Astrocyte of the spinal cord (primary cell): ENCODE measurements at regions not wholly inside any gene's neighbourhood (a gene's known extent, or its start where the extent isn't known, plus 50 kb on each side); places are given as distances from the start of the nearest gene placed in this dataset.

ENCODE experiments used
- DNase-seq: peaks from one replicate; pipeline ENCODE4 v3.0.0; 2011; ENCODE audit warnings: low read depth, low spot score
- H3K4me3 ChIP-seq: 2 replicates; pipeline ENCODE4 v1.5.1; 2011; ENCODE audit warnings: low read depth, mild to moderate bottlenecking, low read length, moderate library complexity
- in situ Hi-C: cut with HindIII; loops from 2 replicates; pipeline ENCODE4 v1.10.0; 2017; ENCODE audit warnings: low sequenced_read_pairs
- TF ChIP-seq, protein P1 (sequence below): IDR thresholded peaks from 2 replicates; pipeline ENCODE4 v1.5.1; 2012; ENCODE audit warnings: low read depth, mild to moderate bottlenecking, low read length, inconsistent platforms

DNA sequence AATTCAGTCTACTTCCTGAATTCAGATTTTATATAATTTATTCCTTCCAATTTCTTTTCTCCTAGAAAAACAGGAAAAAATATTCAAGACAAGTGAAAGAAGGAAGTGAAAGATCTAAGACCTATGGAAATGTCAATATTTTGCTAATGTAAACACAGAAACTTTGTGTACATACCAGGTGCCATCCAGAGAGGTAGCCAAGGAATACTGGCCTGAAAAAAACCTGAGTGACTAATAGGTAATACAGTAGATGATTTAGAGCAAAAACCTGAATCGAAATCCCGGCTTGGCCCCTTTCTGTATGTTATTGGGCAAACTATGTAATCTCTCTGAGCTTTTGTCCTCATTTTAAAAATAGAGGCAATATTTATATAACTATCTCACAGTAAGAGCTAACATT is 59.2 kb upstream of the FSHB start:
- TF ChIP-seq, protein P1, sequence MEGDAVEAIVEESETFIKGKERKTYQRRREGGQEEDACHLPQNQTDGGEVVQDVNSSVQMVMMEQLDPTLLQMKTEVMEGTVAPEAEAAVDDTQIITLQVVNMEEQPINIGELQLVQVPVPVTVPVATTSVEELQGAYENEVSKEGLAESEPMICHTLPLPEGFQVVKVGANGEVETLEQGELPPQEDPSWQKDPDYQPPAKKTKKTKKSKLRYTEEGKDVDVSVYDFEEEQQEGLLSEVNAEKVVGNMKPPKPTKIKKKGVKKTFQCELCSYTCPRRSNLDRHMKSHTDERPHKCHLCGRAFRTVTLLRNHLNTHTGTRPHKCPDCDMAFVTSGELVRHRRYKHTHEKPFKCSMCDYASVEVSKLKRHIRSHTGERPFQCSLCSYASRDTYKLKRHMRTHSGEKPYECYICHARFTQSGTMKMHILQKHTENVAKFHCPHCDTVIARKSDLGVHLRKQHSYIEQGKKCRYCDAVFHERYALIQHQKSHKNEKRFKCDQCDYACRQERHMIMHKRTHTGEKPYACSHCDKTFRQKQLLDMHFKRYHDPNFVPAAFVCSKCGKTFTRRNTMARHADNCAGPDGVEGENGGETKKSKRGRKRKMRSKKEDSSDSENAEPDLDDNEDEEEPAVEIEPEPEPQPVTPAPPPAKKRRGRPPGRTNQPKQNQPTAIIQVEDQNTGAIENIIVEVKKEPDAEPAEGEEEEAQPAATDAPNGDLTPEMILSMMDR = no peak
- no peak for DNase-seq
- in situ Hi-C loops = no loop called here

DNA sequence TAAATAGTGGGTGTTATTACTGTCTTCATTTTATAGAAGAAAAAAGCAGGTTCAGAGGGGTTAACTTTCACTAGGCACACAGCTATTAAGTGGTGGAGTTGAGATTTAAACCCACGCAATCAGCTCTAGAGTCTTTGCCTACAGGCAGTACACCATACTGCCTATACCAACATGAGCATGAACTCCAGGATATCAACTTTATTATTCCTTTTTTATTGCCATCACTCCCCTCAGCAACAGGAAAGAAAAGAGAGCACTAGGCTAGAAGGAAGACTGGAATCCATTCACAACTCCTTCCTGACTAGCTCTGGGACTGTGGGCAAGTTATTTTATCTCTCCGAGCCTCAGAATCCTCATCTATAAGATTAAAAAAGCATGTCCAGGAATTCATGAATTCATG is 58.7 kb upstream of the FSHB start:
- no peak for DNase-seq
- in situ Hi-C loops = no loop called here
- no peak overlapping the region for H3K4me3 ChIP-seq
- TF ChIP-seq, protein P1 = no peak

More for the DNA sequence above, 59.2 kb upstream of the FSHB start:
- no peak overlapping the region for H3K4me3 ChIP-seq

DNA sequence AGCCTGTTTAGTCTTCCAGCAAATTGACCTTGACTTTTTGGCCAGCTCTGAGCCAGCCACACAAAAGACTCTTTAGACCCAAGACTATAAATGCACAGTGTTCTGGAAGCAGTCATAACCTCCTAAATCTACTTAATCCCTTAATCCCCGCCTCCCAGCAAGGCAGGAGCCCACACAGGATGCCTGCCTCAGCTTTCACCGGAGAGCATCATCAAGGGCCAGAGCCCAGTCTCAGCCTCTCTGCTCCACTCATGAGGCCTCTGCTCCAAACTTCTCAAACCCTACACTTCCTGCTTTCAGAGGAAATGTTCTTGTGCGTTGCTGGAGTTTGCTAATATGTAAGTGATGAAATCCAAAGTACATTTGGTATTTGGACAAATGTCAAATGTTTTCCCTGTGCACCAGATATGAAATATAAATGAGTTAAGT is 57.9 kb upstream of the FSHB start:
- in situ Hi-C loops = no loop called here
- no peak for DNase-seq
- H3K4me3 ChIP-seq = no peak overlapping the region
- TF ChIP-seq, protein P1 = no peak

DNA sequence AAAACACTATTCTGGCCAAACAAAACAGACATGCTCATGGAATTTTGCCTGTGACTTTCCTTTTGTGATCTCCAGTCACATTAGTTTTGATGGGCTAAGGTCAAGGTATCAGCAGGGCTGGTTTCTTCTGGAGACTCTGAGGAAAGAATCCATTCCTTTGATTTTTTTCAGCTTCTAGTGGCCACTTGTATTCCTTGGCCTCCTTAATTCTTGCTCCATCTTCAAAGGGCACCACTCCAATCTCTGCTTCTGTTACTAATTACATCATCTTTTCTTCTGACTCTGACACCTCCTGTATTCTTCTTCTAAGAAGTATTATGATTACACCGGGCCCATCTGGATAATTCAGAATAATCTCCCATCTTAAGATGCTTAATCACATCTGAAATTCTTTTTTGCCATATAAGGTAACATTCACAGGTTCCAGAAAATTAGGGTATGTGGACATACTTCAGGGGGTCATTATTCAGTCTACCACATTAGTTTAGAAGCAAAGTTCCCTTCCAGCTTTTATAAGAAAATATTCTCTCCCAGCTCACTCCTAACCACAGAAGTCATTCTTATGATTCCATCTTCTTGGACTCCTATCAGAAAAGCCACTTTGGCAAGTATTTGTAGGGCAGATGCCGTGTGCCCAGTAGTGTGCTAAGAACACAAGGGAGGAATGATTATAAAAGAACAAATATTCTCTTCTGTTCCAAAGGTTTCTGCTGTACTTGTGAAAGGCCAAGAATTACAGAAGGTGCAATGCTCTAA is 56.4 kb upstream of the FSHB start:
- no peak for DNase-seq
- TF ChIP-seq, protein P1 = no peak
- in situ Hi-C loops = no loop called here
- H3K4me3 ChIP-seq = no peak overlapping the region
